Breast epithelium (tissue), 3 donors: ENCODE measurements at regions not wholly inside any gene's neighbourhood (a gene's known extent, or its start where the extent isn't known, plus 50 kb on each side); places are given as distances from the start of the nearest gene placed in this dataset.

Experiments used
- CTCF ChIP-seq, 3 donors: fragments of 450-650 bp; IDR thresholded peaks; one replicate each; pipeline ENCODE4 v1.5.1; 2016 to 2017; ENCODE audit warnings: antibody characterized with exemption in 3 of 3, mild to moderate bottlenecking in 3 of 3, moderate library complexity in 3 of 3
- POLR2A ChIP-seq: fragments of 450-650 bp; IDR thresholded peaks from one replicate; pipeline ENCODE4 v1.6.1; 2016; ENCODE audit warnings: antibody characterized with exemption, mild to moderate bottlenecking, moderate library complexity
- POLR2AphosphoS5 ChIP-seq, 3 donors: sonication (generic); formaldehyde crosslinking; IDR thresholded peaks; one replicate each; pipeline ENCODE4 v1.6.1; 2017; ENCODE audit warnings: antibody characterized with exemption in 3 of 3

GRCh38 chr12:125610292-125610691 lies 545.1 kb downstream of the AACS start:
- TF ChIP-seq CTCF (IDR thresholded peaks at IDR 0.05) (no peak), POLR2AphosphoS5 (IDR thresholded peaks at IDR 0.05) (no peak), POLR2A (no peak)
